ENCODE measurements at regions not wholly inside any gene's neighbourhood (a gene's known extent, or its start where the extent isn't known, plus 50 kb on each side); places are given as distances from the start of the nearest gene placed in this dataset.

DNA sequence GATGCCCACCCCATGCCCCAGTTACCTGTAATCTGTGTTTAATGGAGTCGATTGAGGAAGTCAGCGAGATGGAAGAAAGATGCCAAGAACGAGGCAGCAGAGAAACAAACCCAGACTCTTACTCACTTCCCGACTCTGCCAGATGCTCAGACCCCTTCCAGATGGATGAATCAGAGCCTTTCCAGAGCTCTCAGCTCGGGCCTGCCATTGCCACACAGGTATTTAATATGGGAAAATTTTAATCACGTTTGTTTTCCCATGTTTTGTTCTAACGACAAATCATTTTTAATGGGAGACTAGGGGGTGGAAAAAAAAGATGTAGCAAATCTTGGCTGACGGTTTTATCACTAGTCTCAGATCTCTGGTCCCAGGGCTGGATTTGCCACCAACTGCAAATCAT is 72.5 kb upstream of the SRRM4 start:
- no peak for DNase-seq (ENCODE audit: low read depth)
- no peak overlapping the region for H3K4me3 ChIP-seq (ENCODE audit: low read length)
- TF ChIP-seq, protein P1, sequence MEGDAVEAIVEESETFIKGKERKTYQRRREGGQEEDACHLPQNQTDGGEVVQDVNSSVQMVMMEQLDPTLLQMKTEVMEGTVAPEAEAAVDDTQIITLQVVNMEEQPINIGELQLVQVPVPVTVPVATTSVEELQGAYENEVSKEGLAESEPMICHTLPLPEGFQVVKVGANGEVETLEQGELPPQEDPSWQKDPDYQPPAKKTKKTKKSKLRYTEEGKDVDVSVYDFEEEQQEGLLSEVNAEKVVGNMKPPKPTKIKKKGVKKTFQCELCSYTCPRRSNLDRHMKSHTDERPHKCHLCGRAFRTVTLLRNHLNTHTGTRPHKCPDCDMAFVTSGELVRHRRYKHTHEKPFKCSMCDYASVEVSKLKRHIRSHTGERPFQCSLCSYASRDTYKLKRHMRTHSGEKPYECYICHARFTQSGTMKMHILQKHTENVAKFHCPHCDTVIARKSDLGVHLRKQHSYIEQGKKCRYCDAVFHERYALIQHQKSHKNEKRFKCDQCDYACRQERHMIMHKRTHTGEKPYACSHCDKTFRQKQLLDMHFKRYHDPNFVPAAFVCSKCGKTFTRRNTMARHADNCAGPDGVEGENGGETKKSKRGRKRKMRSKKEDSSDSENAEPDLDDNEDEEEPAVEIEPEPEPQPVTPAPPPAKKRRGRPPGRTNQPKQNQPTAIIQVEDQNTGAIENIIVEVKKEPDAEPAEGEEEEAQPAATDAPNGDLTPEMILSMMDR (conservative IDR thresholded peaks at IDR 0.05; ENCODE audit: low read length), result no peak

- H3K4me3 ChIP-seq (ENCODE audit: low read length), result no peak overlapping the region
- TF ChIP-seq, protein P1 (conservative IDR thresholded peaks at IDR 0.05; ENCODE audit: low read length), result no peak
- DNase-seq (ENCODE audit: low read depth), result no peak
Measured at GRCh38 chr12:118912697-118913270, 68.6 kb upstream of the SRRM4 start.

DNA sequence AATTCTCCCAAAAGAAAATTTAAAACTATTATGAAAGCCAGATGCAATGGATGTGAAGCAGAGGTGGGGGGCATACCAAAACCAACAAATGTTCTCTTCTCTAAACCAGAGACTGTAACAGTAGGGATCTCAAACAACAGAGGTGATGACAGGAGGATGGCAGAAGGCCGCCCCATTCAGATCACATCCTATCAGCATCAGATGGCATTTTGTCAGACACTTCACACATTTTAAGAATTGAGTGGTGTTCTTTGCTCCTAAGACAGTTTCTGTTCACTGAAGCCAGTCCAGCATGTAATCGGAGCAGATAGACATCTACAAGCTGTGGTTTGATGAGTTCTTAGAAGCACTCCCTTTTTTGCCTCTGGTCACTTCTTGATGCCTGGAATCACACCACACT is 59.6 kb upstream of the SRRM4 start:
- TF ChIP-seq, protein P1 (conservative IDR thresholded peaks at IDR 0.05; ENCODE audit: low read length), result no peak
- H3K4me3 ChIP-seq (ENCODE audit: low read length), result no peak overlapping the region
- DNase-seq (ENCODE audit: low read depth), result no peak

GRCh38 chr12:118922405-118922804 is 58.9 kb upstream of the SRRM4 start:
- no peak for DNase-seq (ENCODE audit: low read depth)
- no peak overlapping the region for H3K4me3 ChIP-seq (ENCODE audit: low read length)
- TF ChIP-seq, protein P1 (conservative IDR thresholded peaks at IDR 0.05; ENCODE audit: low read length), result no peak

GRCh38 chr12:118925407-118925806 is 55.9 kb upstream of the SRRM4 start:
- TF ChIP-seq, protein P1 (conservative IDR thresholded peaks at IDR 0.05; ENCODE audit: low read length), result no peak
- H3K4me3 ChIP-seq (ENCODE audit: low read length), result no peak overlapping the region
- no peak for DNase-seq (ENCODE audit: low read depth)

DNA sequence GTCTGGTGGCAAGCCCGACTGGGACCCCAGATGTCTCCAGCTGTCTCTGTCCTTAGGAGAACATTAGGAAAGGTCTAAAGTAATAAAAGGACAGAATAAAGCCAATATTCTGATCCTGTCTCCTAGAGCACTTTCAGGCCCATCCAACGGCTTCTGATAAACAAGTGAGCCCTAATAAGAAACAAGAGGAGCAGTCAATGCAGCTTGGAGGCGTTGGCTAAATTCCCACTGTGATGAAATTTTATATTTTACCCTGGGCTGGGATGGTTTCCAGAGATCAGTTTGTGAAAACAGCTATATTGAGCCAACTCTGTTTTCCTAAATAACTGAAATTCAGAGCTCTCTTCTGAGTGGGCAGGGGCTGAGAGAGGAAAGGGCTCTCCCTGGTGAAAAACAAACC is 55.5 kb upstream of the SRRM4 start:
- TF ChIP-seq, protein P1 (conservative IDR thresholded peaks at IDR 0.05; ENCODE audit: low read length), result no peak
- H3K4me3 ChIP-seq (ENCODE audit: low read length), result no peak overlapping the region

More for the DNA sequence above, 55.5 kb upstream of the SRRM4 start:
- DNase-seq (ENCODE audit: low read depth), result no peak

Data from AG10803 (cell line).